GM19397 (cell line): ENCODE measurements at regions not wholly inside any gene's neighbourhood (a gene's known extent, or its start where the extent isn't known, plus 50 kb on each side); places are given as distances from the start of the nearest gene placed in this dataset.
"Not testable (repeated sequence)": the region's sequence is repeated elsewhere in the genome, so short reads cannot be mapped to it uniquely, and the experiment has no call there.

Source experiments
- ATAC-seq: cut with Tn5 transposase; IDR thresholded peaks from one replicate; pipeline ENCODE4 v1.9.1; 2021; ENCODE audit warnings: mild to moderate bottlenecking, moderate library complexity; ENCODE audit not compliant: unreplicated experiment

GRCh38 chr5:135160036-135160675 is 126.1 kb upstream of the PITX1 start:
- no peak for ATAC-seq

DNA sequence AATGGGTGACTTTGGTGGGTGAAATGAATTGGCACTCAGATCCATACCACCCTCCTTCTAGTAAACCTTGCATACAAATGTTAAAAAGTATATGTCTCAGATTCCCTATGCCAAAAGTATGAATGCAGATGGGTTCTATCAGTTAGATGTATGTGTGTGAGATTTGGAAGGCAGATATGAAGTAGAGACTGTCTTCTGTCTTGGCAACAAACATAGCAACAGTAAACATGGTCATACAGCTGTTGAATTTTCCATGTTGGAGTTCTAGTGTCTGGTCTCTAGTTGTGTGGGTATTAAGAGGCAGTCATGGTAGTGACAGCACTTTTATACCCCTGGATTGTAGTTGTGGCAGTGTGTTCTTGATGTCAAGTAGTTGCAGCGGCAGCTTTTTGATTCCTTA is 125.6 kb upstream of the PITX1 start:
- ATAC-seq: no peak

DNA sequence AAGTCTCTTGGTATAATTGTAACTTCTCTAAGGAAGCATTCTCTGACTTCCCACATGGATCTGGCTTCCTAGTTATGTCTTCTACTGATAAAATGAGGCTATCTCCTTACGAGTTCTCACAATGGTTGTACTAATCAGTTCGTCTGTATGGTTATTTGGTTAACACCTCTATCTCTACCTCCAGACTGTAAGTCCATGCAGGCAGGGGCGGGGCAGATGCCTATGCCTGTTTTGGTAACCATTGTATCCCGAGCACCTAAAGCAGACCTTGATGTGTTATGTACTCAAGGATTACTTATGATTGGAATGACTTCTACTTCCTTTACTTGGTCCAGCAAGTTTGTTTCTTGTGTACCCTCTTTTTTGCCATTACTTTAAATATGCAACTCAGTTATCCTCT is 125.0 kb upstream of the PITX1 start:
- no peak for ATAC-seq

DNA sequence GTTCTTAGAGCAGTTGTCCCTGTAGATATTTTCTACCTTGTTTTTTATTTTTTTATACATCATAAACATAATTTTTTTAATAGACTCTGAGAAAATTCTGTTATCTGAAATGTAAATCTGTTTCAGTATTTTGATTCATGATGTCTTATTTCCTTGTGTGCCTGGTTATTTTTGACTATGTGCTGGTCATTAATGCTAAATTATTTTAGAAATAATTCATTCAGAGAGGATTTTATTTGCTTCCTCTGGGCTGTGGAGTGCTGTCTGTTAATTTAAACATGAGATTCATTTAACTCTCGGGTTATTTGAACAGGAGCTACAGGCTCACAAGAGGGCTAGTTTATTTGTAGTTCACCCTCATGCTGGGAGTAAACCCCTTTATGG is 124.3 kb upstream of the PITX1 start:
- ATAC-seq: no peak

DNA sequence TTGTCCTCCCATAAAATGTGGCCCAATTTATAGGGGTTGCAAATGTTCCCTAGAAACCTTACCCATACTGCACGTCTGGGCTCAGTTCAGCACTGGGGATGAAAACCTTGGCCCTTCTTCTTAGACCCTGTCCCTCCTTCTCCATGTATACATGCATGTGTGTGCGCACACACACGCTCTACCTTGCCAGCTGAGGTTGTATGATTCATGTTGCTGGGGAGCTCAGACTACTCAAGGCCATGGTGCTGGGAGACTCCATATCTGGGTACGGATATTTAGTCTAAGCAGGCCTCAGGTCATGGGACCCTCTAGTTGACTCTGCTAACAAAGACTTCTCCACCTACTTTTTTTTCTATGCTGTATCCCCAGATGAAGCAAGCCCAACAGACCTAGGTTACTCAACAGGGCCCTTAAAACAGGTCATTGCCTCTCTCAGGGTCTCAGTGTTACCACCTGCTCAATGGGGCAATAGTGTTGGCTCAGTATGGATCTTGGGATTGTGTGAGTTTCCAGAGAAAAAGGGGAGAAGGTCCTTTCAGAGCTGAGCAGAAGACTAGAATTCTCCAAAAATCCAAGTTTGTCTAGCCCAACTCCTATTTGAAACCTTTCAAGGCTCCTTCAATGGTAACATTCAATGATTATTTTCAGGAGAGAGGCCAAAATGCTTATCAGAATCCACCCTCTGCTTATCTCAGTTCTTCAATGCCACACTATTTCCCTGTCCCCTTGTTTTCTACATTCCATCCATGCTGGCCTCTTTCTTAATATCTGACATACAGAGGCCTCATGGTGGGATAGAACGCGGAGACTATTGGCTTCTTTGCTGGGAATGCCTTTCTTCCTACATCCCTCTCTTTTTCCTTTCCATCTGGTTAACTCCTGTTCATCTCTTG is 123.6 kb upstream of the PITX1 start:
- ATAC-seq: no peak

GRCh38 chr5:135156715-135157404 is 122.8 kb upstream of the PITX1 start:
- no peak for ATAC-seq

GRCh38 chr5:135156337-135156714 is 122.3 kb upstream of the PITX1 start:
- no peak for ATAC-seq

DNA sequence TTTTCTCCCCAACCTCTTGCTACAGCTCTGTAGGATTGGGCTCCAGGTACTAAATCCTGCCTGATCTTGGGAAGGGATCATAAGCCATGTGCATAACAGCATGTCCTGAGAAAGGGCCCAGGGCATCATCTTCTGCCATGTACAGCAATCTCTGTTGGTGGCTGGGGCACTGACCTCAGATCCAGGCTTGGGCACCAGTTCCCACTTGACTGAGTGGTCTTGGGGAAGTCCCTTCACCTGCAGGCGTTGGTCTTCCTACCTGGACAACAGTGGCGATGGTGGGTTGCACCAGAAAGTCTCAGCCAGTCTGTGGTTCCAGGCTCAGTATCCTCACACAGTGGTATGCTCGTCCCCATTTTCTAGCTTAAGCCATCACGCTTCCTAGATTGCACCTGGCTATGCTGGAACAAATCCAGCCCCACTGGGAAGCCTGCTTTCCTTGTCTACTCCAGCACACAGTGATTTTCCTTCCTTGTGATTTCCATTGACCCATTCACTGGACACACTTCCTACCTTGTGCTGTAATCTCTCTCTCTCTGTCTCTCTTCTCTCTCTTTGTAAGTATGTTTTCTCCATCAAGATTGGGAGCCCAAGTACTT is 121.7 kb upstream of the PITX1 start:
- ATAC-seq: no peak

DNA sequence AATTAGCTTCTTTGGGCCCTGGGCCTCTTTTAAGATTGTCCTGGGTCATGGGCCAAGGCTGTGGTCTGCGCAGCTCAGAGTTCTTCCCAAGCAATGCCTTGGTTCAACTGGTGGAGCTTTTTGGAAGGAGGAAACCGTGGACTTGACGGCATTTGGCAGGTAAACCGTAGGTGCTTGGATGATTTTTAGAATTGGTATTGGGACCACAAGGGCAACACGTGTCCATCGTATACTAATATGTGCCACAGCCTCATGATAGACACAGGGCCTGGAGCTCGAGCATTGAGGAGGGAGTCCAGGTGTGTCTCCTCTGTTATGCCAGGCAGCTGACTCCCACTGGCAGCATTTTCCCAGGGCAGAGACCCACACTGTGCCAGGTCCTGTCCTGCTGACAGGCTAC is 120.9 kb upstream of the PITX1 start:
- ATAC-seq: no peak

GRCh38 chr5:135154197-135154596 is 120.2 kb upstream of the PITX1 start:
- no peak for ATAC-seq

DNA sequence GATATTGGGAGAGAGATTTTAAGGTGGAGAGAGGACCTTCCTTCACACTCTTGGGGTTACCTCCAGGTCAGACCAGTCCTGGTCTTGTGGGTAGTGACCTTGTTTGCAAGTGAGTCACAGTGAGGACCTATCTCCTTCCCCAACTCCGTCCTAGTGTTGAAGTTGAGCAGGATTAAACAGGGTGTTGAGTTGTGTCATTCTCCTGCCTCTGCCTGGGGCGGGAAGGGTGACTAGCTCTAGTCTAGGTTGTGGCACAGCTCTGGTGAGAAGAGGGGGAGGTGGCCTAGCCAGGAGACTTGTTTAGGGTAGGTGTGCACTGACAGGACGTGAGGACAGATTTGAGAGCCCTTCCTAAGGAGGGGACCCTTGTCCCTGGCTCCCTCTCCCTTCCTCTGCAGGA is 119.6 kb upstream of the PITX1 start:
- no peak for ATAC-seq

DNA sequence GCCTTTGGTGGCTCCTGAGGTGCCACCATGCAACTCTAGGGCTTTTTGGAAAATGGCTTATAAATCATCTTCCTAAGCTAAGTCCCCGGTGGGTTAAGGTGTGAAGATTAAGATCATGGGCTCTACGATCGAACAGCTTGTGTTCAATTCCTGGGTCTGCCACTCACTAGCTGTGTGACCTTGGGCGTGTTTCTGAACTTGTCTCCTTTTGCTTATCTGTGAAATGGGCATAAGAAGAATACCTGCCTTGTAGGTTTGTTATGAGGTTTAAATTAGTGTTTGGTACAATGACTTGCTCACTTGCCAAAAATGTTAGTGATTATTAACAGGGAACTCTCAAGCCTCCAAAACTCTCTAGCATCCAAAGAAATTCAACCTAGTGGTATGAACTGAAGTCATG is 119.2 kb upstream of the PITX1 start:
- ATAC-seq: no peak

DNA sequence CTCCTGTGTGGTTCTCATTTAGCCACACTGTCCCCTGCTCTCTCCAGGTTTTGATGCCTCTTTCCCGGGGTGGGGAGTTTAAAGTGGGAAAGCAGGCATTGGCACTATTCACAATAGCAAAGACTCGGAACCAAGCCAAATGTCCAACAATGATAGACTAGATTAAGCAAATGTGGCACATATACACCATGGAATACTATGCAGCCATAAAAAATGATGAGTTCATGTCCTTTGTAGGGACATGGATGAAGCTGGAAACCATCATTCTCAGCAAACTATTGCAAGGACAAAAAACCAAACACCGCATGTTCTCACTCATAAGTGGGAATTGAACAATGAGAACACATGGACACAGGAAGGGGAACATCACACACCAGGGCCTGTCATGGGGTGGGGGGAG is 117.6 kb upstream of the PITX1 start:
- not testable (repeated sequence) for ATAC-seq

GRCh38 chr5:135151256-135151655 is 117.2 kb upstream of the PITX1 start:
- no peak for ATAC-seq

DNA sequence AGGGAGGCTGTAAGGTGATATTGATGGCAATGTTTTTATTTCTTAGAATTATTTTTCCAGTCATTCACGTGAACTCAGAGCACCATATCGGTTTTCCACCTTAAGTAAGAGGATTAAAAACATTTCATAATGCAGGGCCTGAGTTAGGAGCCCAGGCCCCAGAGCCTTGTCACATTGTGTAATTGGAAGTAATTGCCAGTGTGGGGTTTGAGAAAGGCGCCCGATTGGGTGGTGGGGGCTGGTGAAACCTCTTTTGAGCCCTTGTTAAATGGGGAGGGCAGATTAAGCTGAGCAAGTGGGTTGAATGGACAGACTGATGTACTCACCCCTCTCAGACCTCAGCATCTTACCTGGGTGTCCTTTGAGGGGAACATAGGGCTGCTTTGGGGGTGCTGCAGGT is 116.7 kb upstream of the PITX1 start:
- no peak for ATAC-seq

DNA sequence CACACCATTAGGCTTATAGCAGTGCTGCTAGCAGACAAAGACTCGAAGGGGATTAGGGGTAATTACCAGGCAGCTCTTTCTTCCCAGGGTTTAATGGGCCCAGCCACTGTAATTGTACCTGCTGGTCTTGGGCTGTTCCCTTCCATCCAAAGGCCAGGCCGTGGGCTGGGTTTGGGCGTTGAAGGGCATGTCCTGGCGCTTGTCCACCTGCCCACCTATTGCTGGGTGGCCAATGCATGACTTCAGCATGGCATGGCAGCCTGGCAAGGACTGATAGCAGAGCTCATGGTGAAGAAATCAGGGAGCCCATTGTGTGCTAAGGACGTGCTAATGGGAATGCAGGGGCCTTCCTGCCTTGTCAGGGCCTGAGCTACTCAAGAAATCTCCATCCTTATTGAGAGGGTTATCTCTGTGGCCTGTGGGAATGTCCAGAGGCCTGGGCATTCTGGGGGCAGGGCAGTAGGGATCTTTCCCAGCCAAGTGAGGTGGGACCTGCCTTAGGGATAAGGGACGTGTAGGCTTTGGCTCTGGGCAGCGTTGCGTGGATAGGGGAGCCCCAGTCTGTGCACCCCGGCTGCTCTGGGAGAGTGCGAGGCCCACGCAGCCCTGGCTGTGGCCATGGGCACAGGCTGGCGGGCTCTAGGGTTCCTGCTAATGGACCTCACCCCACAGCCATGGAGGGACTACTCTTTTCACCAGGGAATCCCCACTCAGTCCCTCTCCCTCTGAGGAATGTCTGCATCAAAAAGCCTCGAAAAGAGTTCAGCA is 116.1 kb upstream of the PITX1 start:
- ATAC-seq: no peak

DNA sequence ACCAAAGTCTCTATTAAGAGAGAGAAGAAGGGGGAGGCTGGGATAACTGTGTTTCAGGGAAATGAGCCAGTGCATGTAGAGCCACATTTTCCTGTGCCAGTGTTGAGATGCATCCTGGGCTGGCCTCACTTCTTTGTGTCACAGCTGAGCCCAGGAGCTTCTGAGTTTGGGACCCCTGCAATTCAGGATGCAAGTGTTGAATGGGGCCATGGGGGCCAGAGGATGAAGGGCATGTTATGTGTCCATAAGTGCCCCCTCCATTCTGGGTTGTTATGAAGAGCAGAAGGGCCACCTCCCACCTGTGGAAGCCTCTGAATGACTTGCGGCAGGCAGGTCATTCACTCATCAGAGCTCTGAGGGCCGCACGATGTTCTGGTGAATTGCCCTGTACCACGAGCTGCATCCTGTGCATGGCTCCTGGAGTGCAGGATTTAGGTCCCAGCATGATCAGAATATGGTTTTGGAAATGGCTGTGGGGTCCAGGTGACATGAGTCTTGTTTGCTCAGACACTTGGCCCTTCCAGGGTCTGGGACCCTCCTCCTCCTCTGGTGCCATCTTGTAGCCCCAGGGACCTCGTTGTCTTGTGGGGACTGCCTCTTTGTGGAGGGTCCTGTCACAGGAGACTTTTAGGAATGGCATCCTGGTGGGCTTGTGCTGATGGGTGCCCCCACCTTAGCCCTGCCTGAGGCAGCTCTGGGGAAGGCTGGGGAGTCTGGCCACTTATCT is 115.4 kb upstream of the PITX1 start:
- no peak for ATAC-seq

DNA sequence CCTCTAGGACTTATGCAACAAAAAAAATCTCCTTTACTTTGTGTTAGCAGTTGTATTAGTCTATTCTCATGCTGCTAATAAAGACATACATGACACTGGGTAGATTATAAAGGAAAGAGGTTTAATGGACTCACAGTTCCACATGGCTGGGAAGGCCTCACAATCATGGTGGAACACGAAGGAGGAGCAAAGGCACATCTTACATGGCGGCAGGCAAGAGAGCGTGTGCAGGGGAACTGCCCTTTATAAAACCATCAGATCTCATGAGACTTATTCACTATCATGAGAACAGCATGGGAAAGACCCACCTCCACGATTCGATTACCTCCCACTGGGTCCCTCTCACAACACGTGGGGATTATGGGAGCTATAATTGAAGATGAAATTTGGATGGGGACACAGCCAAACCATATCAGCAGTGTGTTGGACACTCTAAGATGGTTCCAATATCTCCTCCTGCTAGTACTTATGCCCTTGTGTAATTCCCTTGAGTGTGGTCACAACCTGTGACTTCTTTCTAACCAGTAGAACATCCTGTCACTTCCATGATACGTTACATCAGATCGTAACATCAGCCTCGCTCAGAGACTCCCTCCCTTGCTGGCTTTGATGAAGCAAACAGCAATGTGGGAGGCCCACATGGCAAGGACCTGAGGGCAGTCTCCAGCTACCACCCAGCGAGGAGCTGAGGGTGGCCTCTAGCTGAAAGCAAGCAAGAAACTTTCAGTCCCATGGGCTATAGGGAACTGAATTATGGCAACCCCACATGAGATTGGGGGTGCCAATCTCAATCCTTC is 113.5 kb upstream of the PITX1 start:
- ATAC-seq: no peak

GRCh38 chr5:135145985-135146384 is 112.0 kb upstream of the PITX1 start:
- ATAC-seq: no peak
